ENCODE measurements at regions not wholly inside any gene's neighbourhood (a gene's known extent, or its start where the extent isn't known, plus 50 kb on each side); places are given as distances from the start of the nearest gene placed in this dataset.
"Not testable (repeated sequence)": the region's sequence is repeated elsewhere in the genome, so short reads cannot be mapped to it uniquely, and the experiment has no call there.

DNA sequence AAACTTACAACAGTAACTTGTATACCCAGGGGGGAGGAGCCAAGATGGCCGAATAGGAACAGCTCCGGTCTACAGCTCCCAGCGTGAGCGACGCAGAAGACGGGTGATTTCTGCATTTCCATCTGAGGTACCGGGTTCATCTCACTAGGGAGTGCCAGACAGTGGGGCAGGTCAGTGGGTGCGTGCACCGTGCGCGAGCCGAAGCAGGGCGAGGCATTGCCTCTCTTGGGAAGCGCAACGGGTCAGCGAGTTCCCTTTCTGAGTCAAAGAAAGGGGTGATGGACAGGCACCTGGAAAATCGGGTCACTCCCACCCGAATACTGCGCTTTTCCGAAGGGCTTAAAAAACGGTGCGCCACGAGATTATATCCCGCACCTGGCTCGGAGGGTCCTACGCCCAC lies 278.8 kb downstream of the FAM47B start:
- not testable (repeated sequence) for DNase-seq

DNA sequence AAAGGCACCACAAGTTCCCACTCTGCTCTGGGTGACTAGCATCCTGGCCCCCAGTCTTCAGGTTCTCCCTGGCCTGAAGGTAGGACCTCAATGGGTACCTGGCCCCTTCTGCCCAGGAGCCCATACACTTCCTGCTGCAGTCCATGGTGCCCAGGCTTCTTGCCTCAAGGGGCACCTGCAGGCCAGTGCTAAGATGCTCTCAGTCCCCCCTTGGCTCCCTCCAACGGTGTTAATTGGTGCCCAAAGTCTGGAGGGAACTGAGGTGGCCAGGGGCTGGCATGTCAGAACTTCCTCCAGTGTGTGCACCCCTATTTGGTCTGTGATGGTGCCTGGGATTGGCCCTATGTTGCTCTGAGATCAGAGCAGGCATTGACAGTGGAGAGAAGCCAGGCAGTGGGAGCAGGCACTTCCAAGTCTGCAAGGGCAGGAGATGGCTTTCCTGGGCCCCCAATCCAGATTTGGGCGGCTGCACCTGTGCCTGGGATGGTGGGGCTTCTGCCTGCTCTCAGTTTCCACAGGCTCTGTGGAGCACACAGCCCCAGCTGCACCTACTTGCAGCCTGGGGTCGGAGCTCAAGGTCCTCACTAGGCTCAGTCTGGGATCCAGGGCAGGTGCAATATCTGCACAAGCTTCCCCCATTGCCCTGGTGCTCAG lies 301.6 kb downstream of the FAM47B start:
- DNase-seq, result no peak

DNA sequence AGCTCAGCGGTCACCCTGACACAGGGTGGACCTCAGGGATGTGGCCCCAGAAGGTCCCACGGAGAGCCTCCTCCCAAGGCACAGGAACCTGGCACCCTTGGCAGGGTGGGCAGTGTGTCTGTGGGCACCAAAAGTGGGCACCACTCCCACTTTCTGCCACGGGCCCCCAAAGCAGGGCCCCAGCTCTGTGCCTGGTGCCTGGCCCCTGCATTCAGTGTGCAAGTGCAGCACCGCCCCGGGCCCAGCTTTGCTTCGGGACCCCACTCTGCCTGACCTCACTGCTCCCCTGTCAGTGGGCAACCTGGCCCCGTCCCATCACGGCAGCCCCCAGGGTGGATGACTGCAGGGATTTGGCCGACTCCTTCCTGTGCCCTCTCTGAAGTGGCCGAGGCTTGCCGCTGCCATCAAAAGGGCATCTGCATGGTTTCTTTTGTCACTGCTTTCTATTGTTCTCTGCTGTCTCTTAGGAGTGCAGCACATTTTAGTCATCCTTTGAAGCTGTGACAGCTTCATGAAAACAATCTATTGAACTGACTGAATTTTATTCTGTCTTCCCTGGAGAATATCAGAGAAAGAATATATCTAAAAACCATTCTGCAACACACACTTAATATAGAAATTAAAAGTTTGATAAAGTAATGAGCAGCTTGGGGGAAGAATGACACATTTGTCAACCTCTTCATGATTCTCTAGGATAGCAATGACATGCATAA lies 302.4 kb downstream of the FAM47B start:
- no peak for DNase-seq

DNA sequence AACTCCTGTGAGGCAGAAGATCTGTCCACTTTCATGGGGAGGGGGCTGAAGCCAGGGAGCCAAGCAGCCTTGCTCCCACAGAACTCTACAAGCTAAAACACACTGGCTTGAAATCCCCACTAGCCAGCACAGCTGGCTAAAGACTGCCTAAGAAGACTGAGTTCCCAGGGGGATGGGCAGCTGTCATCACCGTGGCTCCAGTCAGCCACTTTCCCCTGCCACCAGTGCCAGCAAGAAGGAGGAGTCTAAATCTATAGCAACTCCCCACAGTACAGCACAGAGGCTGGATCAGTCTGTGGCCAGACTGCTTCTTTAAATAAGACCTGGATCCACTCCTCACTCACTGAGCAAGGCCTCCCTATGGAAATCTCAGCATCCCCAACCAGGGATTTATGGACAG lies 308.6 kb downstream of the FAM47B start:
- DNase-seq, result no peak

DNA sequence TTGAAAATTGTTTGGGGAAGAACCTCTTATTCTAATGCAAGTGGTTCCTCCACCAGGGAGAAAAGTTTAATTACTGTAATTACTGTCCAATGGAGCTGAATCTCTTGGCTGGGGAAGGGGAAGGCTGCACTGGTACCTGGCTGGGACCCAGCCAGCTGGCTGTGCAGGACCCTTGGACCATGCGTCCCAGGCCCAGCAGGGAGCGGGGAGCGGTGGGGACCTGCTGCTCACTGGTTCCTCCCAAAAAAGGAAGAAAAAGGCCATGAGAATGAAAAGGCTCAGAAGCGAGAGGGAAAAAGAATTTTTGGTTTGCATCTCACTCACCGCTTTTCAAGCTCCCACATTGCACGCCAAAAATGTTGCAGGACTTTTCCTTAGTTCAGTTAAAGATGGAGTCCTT lies 333.5 kb downstream of the FAM47B start:
- DNase-seq, result no peak

DNA sequence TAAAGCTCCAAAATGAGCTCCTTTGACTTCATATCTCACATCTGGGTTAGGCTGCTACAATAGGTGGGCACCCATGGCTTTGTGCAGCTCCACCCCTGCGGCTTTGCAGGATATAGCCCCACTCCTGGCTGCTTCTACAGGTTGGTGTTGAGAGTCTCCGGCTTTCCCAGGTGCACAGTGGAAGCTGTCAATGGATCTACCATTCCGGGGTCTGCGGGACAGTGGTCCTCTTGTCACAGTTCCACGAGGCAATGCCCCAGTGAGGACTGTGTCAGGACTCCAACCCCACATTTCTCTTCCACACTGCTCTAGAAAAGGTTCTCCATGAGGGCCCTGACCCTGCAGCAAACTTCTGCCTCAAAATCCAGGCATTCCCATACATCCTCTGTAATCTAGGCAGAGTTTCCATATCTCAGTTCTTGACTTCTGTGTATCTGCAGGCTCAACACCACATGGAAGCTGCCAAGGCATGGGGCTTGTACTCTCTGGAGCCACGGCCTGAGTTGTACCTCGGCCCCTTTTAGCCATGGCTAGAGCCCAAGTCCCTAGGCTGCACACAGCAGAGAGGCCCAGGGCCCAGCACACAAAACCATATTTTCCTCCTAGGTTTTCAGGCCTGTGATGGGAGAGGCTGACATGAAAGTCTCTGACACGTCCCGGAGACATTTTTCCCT lies 342.8 kb downstream of the FAM47B start:
- DNase-seq, result no peak

DNA sequence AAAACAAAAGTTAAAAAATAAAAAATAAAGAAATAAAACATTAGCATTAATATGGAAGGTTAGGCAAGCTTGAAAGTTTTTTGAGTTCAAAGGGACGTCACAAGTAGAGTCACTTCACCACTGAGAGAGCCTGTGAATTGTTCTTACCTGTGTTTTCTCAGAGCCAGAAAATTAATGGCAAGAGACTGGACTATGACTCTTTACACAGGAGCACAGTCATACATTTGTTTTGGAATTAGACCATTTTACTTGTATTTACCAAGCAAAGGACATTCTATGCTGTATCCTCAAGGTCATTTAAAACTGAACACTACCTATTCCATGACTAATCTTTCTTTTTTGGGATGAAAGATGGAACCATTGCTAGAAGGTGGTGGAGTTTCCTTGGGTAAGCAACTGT lies 346.1 kb downstream of the FAM47B start:
- no peak for DNase-seq

DNA sequence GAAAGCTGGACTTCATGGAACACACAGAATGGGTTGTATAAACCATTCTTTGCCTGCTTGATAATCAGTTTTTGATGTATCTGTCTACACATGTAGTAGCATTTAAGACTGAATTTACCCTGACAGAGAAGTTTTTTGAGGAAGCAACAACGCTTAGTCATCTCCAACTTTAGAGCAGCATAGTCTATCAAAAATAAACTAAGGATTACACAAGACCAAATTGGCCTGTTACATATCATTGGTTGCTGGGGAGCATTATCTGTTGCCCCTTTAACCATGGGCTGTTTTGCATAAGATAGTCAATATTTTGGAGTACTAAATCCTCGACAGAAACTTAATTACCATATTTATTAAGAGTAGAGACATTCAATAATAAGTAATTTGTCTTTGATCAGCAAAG lies 347.4 kb downstream of the FAM47B start:
- DNase-seq, result no peak

DNA sequence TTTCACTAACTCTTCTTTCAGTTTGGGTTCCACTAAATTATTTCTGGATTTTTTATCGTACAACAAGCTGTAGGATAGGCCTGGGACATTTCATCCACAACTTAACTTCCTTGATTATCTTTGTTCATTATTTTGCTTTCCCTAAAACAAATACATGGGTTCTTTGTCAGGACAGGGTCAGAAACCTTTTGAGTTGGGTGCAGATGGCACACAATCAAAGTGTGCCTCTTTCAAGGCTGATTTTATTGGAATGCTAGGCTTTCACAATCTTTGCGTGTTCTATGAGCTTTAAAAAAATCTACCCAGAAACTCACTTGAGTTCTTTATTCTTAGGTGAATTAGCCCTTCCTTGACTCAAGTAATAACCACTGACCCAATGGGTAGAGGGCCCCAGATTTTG lies 348.4 kb downstream of the FAM47B start:
- no peak for DNase-seq

DNA sequence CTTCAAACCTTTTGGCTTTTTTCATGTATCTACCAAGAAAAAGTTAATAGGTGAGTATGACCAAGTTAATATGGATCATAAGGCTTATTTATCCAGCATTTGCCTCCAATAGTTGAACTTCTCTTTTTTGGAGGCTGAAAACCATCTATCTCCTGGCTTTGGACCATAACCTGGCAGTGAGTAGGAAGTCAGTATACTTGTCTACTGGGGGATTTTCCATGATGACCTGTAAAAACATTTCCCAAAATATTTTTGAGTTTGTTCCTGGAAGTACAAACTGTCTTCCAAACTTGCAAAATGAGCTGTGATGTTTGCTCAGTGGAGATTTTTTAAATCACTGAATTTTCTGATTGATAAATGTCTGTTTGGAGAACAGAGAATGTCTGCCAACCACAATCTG lies 349.9 kb downstream of the FAM47B start:
- DNase-seq, result no peak

DNA sequence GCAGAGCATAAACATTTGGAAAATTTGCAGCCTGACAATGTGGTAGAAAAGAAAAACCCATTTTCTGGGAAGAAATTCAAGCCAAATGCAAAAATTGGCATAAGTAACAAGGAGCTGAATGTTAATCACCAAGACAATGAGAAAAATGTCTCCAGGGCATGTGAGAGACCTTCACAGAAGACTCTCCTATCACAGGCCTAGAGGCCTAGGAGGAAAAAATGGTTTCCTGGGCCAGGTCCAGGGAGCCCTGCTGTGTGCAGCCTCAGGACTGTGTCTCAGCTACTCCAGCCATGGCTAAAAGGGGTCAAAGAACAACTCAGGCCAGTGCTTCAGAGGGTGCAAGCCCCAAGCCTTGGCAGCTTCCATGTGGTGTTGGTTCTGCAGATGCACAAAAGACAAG lies 362.4 kb downstream of the FAM47B start:
- not testable (repeated sequence) for DNase-seq

DNA sequence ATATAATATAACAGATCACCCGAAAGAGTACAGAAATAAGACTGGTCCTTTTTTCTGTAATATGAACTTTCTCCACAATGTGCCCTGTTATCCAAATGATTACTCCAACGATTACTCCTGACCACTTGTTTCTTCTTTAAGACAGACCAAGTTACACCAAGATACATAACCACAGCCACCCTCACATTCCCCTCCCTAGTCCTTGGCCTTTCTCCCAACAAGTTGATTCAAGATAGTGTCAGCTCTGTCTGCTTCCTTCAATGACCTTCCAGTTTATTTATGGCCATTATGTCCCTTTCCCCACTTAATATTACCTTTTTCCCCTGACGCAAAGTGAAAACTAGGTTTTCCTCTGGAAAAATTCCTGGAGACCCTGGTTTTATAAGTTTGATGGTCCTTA lies 397.2 kb downstream of the FAM47B start:
- DNase-seq, result no peak

DNA sequence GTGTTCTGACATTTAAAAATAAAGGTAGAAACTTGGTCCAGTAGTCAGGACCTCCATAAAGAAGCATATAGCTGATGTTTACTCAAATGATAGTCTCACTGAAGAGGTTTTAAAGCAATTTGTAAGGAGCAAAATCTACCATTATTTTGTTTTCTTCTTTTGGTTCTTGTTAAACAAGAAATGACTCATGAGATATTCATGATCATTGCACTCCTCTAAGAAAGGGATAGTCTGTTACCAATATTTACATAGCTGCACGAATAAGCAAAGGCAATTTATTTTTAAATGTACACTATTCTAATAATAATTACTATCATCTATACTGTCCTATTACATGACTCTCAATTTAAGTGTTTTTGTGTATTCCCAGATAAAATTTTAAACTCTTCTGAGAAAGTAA lies 397.9 kb downstream of the FAM47B start:
- DNase-seq, result no peak

DNA sequence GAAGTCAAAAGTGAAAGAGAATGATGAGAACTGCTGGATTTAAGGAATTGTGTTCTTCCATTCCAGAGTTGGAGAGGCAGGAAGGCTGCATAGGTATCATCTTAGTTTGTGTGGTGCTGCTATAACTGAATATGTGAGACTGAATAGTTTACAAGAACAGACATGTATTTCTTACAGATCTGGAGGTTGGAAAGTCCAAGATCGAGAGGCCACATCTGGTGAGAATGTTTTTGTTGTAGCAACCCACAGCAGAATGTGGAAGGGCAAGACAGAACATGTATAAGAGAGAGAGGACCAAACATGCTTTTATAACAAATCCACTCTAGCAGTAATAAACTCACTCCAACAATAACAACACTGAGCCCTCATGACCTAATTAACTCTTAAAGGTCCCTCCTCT lies 408.6 kb downstream of the FAM47B start:
- no peak for DNase-seq

DNA sequence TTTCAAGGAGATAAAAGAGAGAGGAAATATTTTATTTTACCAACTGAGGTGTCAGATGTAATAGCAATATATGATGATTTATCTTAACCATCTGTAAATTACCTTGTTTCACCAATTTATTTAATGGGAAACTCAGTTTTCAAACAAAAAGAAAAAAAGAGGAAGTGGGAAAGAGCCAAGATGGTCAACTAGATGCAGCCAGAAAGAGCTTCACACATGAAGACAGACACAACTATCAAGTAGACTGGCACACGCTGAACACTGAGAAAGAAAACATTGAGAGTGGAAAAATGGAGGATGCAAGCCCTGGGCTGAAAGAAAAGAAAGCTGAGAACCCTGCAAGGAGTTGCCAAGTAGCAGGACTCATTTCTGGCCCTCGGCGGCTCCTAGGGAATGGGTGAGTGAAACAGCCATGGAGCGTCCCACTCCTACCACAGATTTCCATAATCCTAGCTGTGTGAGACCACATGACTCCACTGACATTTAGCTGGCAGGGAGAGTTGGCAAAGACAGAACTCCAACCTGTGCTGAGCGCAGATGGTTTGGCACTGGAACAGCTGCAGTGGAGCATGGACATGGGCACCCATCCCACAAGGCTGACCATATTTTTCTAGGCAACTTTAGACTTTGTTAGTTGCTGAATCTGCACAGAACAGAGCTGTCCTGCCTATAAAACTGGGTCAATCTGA lies 409.3 kb downstream of the FAM47B start:
- DNase-seq, result no peak

DNA sequence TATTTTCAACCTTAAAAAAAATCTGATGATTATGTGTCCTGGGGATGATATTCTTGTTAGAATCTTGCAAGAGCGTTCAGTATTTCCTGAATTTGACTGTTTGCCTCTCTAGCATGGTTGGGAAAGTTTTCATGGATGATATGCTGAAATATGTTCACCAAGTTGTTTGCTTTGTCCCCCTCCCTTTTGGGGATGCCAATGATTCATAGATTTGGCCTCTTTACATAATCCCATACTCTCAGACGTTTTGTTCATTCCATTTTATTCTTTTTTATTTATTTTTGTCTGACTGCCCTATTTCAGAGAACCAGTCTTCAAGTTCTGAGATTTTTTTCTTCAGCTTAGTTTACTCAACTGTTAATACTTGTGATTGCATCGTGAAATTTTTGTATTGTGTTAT lies 415.1 kb downstream of the FAM47B start:
- DNase-seq, result no peak

DNA sequence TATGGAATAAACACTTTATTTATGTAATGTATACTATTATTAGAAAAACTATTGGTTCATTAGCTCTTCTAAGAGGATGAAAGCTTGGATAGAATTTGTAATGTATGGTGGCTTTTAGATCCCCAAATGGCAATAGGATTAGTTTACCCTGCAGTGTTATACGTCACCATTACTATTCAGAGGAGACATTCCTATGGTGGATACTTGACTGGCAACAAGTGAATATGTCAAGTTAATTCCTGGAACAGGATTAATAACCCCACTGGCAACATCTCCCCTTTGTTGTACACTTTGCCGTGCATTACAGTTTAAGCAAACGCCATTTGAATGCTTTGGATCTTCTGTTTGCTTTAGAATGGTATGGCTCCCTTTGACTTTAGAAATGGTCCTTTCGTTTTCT lies 420.3 kb downstream of the FAM47B start:
- no peak for DNase-seq

DNA sequence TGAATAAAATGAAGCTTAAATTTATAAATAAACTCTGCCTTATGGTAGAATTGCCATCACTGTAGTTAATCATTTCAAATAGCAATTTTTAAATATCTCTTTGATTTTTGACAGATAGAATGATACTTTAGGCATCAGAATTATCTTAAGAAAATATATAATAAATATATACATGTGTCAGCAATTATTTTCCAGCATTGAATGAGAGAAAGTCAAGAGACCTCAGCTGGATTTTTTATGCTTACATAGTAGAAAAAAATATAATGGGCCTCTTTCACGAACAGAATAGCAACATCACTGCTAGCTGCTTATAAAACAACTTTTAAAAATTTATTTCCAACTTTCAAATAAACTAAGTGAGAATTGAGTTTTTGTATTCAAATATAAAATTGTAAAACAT lies 424.0 kb upstream of the MAGEB16 start:
- no peak for DNase-seq

DNA sequence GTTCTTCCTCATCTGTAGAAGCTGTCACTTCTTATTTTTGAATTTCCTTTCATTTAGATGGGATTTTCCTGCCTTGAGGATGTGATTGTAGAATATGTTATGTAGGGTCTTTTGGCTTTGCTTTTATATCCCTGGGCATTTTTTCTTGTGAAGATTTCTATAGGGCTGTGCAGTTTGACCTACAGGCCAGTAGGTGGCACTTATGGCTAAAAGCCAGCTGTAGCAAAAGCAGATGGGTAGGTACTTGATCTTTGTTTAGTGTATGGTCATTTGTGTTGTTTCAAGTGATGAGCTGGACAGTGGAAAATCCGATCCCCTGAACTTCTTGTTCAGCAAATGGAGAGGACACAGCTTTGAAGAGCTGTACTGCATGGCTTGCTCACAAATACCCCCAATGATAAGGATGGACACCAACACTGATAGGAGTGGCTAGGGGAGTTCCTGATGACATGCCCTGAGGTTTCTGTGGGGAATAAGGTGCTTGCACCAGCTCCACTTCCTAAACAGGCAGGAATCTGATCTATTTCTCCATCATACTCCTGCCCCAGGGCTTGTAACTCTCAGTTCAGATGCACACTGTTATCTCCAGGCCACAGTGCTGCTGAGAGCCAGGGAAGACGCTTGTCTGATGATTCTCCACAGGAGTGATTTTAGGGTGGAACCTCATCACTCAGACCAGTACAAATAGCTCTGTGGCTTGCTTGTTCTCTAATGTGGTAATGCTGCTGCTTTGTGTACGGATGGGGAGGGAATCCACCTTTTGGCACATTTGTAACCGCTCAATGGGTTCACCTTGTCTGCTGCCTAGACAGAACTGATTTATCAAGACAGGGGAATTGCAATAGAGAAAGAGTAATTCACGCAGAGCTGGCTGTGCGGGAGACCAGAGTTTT lies 417.1 kb upstream of the MAGEB16 start:
- peak; percentile 3 for DNase-seq

DNA sequence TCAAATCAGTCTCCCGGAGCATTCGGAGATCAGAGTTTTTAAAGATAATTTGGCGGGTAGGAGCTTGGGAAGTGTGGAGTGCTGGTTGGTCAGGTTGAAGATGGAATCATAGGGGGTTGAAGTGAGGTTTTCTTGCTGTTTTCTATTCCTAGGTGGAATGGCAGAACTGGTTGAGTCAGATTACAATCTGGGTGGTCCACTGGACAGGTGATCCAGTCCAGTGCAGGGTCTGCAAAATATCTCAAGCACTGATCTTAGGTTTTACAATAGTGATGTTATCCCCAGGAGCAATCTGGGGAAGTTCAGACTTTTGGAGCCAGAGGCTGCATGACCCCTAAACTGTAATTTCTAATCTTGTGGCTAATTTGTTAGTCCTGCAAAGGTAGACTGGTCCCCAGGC lies 416.4 kb upstream of the MAGEB16 start:
- DNase-seq, result not testable (repeated sequence)

DNA sequence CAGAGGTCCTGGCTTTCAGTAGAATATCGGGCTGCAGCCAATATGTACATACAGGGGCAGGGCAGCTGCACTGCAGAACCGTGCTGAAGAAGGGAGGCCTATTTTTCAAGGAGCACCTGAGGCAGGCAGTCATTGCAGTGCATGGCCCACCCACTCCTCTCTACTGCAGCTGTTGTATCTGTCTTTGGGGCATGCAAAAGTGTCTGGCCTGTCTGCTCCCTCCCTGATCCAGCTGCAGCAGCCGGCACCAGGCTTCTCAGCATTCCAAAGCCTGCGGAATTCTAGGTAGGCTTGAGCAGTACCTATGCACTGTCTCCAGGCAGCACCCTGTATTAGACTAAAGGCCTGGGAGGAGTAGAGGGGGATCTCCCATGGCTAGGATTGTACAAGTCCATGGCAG lies 415.2 kb upstream of the MAGEB16 start:
- DNase-seq, result no peak

DNA sequence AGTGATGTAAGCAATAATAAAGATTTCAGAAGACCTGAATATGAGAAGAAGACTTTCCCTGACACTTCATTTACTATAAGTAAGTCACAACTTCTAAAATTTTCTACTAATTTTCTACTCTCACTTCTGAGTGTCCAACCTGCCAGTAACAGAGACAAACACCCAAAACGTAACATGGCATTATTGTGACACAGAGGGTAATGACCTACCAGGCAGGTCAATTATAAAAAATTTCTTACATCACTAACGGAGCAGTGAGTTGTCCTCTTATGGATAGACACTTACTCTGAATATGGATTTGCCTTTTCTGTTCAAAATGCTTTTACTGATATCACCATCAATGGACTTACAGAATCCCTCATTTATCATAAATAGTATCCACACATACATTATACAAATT lies 405.9 kb upstream of the MAGEB16 start:
- DNase-seq, result no peak

DNA sequence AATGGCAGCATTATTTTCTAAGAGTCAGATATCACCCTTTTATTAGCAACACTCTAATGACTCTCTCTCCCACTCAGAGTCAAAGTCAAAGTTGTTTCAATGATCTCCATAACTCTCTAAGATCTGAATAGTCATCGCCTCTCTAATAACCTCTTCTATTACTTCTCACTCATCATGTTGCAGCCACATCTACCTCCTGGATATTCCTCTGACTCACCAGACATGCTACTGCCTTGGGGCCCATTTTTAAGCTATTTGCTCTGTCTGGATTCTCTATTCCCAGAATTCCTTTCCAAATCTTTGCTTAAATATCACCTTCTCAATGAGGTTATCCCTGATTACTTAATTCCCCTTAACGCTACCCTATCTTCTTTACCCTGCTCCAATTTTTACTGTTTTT lies 391.8 kb upstream of the MAGEB16 start:
- DNase-seq, result no peak
